ENCODE measurements at regions not wholly inside any gene's neighbourhood (a gene's known extent, or its start where the extent isn't known, plus 50 kb on each side); places are given as distances from the start of the nearest gene placed in this dataset.

DNA sequence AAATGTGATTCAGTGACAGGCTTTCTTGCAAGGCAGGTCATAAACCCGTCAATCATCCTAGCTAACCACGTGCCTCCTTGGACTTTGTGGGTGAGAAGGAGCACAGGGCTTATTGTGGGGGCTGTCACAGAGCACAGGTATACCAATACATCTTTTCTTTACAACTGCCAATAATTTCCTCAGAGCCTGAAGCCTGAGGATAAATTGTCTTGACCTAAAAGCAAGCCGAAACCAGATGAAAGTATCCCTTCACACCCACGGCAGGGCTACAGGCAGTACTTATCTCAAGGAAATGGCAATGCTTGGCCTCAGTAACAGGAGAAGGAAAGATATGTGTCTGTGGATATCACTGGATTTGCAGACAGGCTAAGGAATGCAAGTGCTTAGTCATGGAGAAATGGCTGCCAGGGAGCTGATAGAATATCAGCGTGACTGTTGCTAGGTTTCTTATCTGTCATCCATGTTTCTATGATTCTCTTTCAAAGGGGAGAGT, 90.3 kb upstream of the ZNF366 start (continued):
- TF ChIP-seq, protein P1, sequence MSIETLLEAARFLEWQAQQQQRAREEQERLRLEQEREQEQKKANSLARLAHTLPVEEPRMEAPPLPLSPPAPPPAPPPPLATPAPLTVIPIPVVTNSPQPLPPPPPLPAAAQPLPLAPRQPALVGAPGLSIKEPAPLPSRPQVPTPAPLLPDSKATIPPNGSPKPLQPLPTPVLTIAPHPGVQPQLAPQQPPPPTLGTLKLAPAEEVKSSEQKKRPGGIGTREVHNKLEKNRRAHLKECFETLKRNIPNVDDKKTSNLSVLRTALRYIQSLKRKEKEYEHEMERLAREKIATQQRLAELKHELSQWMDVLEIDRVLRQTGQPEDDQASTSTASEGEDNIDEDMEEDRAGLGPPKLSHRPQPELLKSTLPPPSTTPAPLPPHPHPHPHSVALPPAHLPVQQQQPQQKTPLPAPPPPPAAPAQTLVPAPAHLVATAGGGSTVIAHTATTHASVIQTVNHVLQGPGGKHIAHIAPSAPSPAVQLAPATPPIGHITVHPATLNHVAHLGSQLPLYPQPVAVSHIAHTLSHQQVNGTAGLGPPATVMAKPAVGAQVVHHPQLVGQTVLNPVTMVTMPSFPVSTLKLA (conservative IDR thresholded peaks at IDR 0.05) = peak; percentile 81 to 89
- TF ChIP-seq ZNF77 (CRISPR knock-in tag; IDR thresholded peaks at IDR 0.05) = no peak
- TF ChIP-seq JUN (IDR thresholded peaks at IDR 0.05; ENCODE audit: borderline replicate concordance, low read depth, low read length) = peak; percentile 44; the same call in 1 of the 2 replicates
- no peak for TF ChIP-seq JUN (CRISPR knock-in tag; IDR thresholded peaks at IDR 0.05; ENCODE audit: borderline replicate concordance)
- TF ChIP-seq HMG20A (CRISPR knock-in tag; conservative IDR thresholded peaks at IDR 0.05) = no peak
- TF ChIP-seq, protein P2, sequence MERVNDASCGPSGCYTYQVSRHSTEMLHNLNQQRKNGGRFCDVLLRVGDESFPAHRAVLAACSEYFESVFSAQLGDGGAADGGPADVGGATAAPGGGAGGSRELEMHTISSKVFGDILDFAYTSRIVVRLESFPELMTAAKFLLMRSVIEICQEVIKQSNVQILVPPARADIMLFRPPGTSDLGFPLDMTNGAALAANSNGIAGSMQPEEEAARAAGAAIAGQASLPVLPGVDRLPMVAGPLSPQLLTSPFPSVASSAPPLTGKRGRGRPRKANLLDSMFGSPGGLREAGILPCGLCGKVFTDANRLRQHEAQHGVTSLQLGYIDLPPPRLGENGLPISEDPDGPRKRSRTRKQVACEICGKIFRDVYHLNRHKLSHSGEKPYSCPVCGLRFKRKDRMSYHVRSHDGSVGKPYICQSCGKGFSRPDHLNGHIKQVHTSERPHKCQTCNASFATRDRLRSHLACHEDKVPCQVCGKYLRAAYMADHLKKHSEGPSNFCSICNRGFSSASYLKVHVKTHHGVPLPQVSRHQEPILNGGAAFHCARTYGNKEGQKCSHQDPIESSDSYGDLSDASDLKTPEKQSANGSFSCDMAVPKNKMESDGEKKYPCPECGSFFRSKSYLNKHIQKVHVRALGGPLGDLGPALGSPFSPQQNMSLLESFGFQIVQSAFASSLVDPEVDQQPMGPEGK (CRISPR knock-in tag; IDR thresholded peaks at IDR 0.05; ENCODE audit: borderline replicate concordance) = no peak
- TF ChIP-seq, protein P3, sequence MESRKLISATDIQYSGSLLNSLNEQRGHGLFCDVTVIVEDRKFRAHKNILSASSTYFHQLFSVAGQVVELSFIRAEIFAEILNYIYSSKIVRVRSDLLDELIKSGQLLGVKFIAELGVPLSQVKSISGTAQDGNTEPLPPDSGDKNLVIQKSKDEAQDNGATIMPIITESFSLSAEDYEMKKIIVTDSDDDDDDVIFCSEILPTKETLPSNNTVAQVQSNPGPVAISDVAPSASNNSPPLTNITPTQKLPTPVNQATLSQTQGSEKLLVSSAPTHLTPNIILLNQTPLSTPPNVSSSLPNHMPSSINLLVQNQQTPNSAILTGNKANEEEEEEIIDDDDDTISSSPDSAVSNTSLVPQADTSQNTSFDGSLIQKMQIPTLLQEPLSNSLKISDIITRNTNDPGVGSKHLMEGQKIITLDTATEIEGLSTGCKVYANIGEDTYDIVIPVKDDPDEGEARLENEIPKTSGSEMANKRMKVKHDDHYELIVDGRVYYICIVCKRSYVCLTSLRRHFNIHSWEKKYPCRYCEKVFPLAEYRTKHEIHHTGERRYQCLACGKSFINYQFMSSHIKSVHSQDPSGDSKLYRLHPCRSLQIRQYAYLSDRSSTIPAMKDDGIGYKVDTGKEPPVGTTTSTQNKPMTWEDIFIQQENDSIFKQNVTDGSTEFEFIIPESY (CRISPR knock-in tag; IDR thresholded peaks at IDR 0.05) = no peak
- no peak for TF ChIP-seq ZNF408 (CRISPR knock-in tag; IDR thresholded peaks at IDR 0.05; ENCODE audit: low read depth)
- TF ChIP-seq, protein P4, sequence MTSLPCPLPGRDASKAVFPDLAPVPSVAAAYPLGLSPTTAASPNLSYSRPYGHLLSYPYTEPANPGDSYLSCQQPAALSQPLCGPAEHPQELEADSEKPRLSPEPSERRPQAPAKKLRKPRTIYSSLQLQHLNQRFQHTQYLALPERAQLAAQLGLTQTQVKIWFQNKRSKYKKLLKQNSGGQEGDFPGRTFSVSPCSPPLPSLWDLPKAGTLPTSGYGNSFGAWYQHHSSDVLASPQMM (CRISPR knock-in tag; IDR thresholded peaks at IDR 0.05) = no peak
- TF ChIP-seq POLR2G (IDR thresholded peaks at IDR 0.05; ENCODE audit: low read depth, low read length) = no peak
- TF ChIP-seq HSF4 (CRISPR knock-in tag; IDR thresholded peaks at IDR 0.05; ENCODE audit: borderline replicate concordance) = no peak
- TF ChIP-seq KDM2B (CRISPR knock-in tag; IDR thresholded peaks at IDR 0.05) = no peak
- TF ChIP-seq ZNF436 (CRISPR knock-in tag; IDR thresholded peaks at IDR 0.05) = no peak
- TF ChIP-seq KDM1A (IDR thresholded peaks at IDR 0.05) = peak; percentile 94 to 95
- TF ChIP-seq RFX1 (IDR thresholded peaks at IDR 0.05) = peak; percentile 85
- TF ChIP-seq DACH1 (IDR thresholded peaks at IDR 0.05; ENCODE audit: partially characterized antibody) = peak; percentile 40
- TF ChIP-seq, protein P5, sequence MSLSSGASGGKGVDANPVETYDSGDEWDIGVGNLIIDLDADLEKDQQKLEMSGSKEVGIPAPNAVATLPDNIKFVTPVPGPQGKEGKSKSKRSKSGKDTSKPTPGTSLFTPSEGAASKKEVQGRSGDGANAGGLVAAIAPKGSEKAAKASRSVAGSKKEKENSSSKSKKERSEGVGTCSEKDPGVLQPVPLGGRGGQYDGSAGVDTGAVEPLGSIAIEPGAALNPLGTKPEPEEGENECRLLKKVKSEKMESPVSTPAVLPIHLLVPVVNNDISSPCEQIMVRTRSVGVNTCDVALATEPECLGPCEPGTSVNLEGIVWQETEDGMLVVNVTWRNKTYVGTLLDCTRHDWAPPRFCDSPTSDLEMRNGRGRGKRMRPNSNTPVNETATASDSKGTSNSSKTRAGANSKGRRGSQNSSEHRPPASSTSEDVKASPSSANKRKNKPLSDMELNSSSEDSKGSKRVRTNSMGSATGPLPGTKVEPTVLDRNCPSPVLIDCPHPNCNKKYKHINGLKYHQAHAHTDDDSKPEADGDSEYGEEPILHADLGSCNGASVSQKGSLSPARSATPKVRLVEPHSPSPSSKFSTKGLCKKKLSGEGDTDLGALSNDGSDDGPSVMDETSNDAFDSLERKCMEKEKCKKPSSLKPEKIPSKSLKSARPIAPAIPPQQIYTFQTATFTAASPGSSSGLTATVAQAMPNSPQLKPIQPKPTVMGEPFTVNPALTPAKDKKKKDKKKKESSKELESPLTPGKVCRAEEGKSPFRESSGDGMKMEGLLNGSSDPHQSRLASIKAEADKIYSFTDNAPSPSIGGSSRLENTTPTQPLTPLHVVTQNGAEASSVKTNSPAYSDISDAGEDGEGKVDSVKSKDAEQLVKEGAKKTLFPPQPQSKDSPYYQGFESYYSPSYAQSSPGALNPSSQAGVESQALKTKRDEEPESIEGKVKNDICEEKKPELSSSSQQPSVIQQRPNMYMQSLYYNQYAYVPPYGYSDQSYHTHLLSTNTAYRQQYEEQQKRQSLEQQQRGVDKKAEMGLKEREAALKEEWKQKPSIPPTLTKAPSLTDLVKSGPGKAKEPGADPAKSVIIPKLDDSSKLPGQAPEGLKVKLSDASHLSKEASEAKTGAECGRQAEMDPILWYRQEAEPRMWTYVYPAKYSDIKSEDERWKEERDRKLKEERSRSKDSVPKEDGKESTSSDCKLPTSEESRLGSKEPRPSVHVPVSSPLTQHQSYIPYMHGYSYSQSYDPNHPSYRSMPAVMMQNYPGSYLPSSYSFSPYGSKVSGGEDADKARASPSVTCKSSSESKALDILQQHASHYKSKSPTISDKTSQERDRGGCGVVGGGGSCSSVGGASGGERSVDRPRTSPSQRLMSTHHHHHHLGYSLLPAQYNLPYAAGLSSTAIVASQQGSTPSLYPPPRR (CRISPR knock-in tag; IDR thresholded peaks at IDR 0.05; ENCODE audit: borderline replicate concordance) = no peak
- TF ChIP-seq NBN (IDR thresholded peaks at IDR 0.05; ENCODE audit: low read depth) = peak; percentile 87; the same call in 1 of the 2 replicates
